ENCODE measurements at regions not wholly inside any gene's neighbourhood (a gene's known extent, or its start where the extent isn't known, plus 50 kb on each side); places are given as distances from the start of the nearest gene placed in this dataset.

- DNase-seq (ENCODE audit: low read depth): no peak
These were observed 159.0 kb upstream of the CHRNA7 start for GRCh38 chr15:31871166-31871886.

DNA sequence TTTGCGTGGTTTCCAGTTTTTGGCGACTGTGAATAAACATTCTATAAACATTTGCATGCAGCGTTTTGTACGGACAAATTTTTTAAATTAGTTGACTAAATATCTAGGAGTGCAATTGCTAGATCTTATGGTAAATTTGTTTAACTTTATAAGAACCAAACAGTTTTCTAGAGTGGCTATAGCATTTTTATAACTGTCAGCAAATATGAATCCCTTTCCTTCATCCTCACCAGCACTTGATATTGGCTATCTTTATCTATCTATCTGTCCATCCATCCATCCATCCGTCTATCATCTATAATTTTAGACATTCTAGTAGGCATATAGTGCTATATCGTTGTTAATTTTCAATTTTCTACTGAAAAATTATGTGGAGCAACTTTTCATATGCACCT, 158.4 kb upstream of the CHRNA7 start:
- DNase-seq (ENCODE audit: low read depth): no peak

DNA sequence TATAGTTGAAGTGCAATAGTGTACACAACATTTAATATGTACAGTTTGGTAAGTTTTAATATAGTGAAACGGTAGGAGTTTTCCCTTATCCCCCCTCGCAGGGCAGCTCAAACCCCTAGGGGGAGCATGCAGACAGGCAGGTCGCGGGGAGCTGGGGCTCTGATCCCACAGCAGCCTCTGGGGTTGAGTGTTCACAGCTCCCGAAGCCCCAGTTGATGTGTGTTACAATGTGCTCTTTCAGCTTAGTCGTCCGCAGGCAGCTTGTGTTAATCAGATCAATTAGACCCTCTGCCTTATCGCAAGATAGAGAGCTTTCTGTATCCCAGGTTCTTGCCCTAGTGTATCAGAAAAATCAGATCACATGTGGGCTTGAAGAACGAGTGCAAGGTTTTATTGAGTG, 143.1 kb upstream of the CHRNA7 start:
- no peak for DNase-seq (ENCODE audit: low read depth)

DNA sequence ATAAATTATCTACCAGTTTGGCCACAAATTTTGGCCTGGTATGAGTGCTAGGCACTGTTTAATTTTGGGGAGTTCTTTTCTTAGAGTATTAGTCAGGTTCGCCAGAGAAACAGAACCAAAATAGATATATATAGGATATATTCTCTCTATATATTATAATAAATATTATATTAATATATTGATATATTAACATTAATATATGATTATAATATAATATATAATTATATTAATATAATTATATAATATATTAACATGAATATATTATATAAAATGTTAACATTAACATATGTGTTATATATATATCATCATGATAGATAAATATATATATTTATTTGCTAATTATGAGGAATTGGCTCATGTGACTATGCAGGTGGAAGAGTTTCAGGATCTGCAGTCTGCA, 137.8 kb upstream of the CHRNA7 start:
- DNase-seq (ENCODE audit: low read depth): no peak

GRCh38 chr15:31893780-31894179, 136.5 kb upstream of the CHRNA7 start:
- DNase-seq (ENCODE audit: low read depth): no peak

GRCh38 chr15:31897746-31898145, 132.6 kb upstream of the CHRNA7 start:
- no peak for DNase-seq (ENCODE audit: low read depth)

GRCh38 chr15:31901501-31901900, 128.8 kb upstream of the CHRNA7 start:
- no peak for DNase-seq (ENCODE audit: low read depth)

- DNase-seq (ENCODE audit: low read depth): no peak
These were observed 125.3 kb upstream of the CHRNA7 start for GRCh38 chr15:31905054-31905453.

- DNase-seq (ENCODE audit: low read depth): no peak
These were observed 104.8 kb upstream of the CHRNA7 start for GRCh38 chr15:31925541-31925940.

DNA sequence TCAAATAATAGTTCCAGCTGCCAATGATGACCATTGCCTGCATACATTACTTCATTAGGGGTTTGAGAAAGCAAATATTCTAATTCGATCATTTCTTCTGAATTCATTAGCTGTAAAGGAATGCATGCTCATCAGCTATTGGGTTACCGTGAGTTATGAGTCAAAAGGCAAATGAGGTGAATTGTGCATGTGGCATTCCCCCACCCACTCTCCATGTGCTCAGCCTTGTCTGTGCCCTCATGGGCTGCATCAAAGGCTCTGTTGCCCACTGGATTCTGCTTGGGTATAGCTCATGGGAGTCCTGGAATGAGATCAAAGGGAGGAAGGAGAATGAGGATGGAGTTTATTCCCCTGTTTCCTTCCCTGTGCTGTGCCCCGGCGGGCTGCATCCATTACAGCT, 99.3 kb upstream of the CHRNA7 start:
- no peak for DNase-seq (ENCODE audit: low read depth)

GRCh38 chr15:31932576-31932975, 97.7 kb upstream of the CHRNA7 start:
- no peak for DNase-seq (ENCODE audit: low read depth)

DNA sequence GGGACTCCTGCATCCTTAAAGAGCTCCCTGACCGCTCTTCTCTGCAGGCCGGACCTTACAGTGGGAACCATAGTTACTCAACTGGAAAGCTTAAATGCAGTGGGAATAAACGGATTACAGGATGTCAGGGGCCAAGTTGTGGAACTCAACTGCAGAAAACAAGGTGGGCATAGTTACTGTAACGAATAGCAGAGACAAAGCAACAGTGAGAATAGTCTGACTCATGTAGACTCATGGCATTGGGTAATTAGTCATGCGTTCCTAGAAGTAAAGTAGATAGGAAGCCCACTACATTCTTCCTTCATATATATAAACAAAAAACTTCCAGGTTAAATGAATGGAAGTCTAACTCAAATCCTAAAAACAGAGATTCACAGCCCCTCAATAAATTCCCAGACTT, 95.5 kb upstream of the CHRNA7 start:
- no peak for DNase-seq (ENCODE audit: low read depth)

GRCh38 chr15:31953478-31953877, 76.8 kb upstream of the CHRNA7 start:
- DNase-seq (ENCODE audit: low read depth): no peak

DNA sequence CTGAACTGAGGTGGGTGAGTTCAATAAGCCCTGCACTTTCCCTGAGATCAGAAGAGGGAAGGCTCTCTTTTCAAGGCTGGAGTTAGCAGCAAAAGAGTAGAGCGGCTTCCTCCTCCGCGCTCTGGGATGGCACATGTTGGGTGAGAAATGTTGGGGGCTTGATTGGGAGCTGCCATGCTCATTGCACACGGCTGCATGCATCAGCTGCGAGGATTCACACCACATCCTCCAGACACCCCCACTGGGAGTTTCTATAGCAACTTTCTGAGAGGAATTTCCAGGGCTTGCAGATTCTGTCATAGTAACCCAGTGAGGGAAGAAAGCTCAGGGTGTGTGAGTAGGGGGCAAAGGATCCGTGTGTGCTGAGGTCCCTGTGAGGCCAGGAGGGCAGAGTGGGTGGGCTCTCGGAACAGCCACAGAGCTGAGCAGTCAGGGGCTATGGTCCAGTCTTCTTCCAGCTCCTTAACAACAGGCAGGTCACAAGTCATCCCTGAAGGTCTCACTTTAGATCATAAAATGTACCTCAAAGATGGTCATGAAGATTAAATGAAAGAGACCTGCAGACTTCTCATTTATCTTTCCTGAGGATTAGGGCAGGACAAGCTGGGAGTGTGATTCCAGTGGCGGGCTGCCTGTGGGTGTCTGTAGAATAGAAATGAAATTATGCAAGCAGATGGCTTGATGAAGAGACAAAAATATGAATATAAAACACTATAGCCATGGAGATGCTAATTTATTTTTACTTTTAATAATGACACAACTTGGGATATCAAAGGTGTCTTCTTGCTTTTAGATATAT, 75.7 kb upstream of the CHRNA7 start:
- DNase-seq (ENCODE audit: low read depth): no peak

- DNase-seq (ENCODE audit: low read depth): no peak
These were observed 74.6 kb upstream of the CHRNA7 start for GRCh38 chr15:31955734-31956133.

GRCh38 chr15:31957581-31957980, 72.7 kb upstream of the CHRNA7 start:
- no peak for DNase-seq (ENCODE audit: low read depth)

GRCh38 chr15:31964586-31965307, 65.6 kb upstream of the CHRNA7 start:
- DNase-seq (ENCODE audit: low read depth): no peak

- DNase-seq (ENCODE audit: low read depth): no peak
These were observed 60.3 kb upstream of the CHRNA7 start for GRCh38 chr15:31970007-31970406.

DNA sequence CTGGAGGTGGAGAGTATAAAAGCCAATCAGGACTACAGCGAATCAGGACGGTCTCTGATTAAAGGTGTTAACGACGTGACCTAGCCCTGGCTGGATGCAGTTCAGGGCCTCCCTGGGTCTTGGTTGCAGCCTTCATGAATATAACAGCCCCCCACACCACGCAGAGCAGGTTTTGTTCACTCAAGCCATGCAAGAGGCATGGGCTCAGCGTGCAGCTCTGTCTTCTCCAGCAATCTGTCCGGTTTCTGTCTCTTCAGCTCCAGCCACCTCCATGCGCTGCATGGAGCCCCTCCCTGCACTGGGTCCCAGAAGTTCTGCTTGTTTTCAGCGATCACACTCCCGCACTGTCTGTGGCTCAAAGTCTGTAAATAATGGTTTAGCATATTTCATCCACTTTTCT, 57.1 kb upstream of the CHRNA7 start:
- DNase-seq (ENCODE audit: low read depth): no peak

DNA sequence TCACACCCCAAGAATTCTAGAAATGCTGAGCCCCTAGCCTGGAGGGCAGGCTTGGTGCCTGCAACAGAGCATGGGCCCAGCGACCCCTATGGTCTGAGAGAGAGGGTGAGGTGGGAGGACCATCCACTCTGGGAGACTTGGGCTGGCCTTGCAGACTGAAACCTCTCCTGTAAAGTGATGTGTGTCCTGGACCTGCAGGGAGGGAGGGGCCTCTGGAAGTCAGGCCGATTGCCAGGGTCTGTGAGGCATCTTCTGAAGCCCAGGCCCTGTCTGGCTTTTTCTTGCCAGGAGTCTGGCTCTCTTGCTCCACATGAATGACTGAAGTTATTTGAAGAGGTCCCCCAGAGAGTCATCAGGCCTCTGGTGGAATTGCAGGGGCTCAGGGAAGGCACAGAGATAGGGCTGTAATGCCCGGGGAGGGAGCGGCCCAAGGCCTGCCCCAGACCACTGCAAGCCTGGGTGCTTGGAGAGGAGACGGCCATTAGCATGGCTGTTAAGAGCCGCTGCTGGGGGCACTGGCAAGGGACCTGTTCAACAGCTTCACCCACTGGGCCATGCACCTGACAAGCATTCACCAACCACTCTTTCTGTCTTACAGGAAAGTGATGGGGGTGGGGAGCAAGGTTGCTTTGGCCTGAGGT, 56.0 kb upstream of the CHRNA7 start:
- no peak for DNase-seq (ENCODE audit: low read depth)

- no peak for DNase-seq (ENCODE audit: low read depth)
These were observed 55.2 kb upstream of the CHRNA7 start for GRCh38 chr15:31974855-31975829.
